ENCODE measurements at regions not wholly inside any gene's neighbourhood (a gene's known extent, or its start where the extent isn't known, plus 50 kb on each side); places are given as distances from the start of the nearest gene placed in this dataset.

- TF ChIP-seq, protein P1, sequence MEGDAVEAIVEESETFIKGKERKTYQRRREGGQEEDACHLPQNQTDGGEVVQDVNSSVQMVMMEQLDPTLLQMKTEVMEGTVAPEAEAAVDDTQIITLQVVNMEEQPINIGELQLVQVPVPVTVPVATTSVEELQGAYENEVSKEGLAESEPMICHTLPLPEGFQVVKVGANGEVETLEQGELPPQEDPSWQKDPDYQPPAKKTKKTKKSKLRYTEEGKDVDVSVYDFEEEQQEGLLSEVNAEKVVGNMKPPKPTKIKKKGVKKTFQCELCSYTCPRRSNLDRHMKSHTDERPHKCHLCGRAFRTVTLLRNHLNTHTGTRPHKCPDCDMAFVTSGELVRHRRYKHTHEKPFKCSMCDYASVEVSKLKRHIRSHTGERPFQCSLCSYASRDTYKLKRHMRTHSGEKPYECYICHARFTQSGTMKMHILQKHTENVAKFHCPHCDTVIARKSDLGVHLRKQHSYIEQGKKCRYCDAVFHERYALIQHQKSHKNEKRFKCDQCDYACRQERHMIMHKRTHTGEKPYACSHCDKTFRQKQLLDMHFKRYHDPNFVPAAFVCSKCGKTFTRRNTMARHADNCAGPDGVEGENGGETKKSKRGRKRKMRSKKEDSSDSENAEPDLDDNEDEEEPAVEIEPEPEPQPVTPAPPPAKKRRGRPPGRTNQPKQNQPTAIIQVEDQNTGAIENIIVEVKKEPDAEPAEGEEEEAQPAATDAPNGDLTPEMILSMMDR (IDR thresholded peaks at IDR 0.05; ENCODE audit: extremely low read depth, missing control alignments) = no peak
- DNase-seq (ENCODE audit: low spot score) = no peak
These were observed 216.3 kb downstream of the C9orf50 start for GRCh38 chr9:129404621-129405020.

- no peak for DNase-seq (ENCODE audit: low spot score)
- TF ChIP-seq, protein P1 (IDR thresholded peaks at IDR 0.05; ENCODE audit: extremely low read depth, missing control alignments) = no peak
These were observed 216.9 kb downstream of the C9orf50 start for GRCh38 chr9:129403779-129404620.

- no peak for DNase-seq (ENCODE audit: low spot score)
- TF ChIP-seq, protein P1 (IDR thresholded peaks at IDR 0.05; ENCODE audit: extremely low read depth, missing control alignments) = no peak
These were observed 217.7 kb downstream of the C9orf50 start for GRCh38 chr9:129402931-129403778.

DNA sequence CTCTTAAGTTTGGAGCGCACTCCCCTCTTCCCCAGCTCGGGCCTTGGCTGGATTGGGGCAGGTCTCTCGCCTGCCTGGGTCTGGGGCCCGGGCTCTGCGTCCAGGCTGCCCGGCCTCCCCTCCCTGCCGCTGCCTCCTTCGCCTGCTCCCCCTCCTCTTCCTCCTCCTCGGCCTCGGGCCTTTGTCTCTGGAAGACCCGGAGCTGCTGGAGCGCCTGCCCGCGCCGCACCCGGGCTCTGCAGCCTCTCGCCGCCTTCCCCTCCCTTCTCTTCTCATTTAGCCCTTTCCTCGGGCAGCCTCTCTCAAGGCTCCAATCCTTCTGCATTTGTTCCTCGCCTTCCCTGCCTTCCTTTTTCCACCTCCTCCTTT, 218.5 kb downstream of the C9orf50 start:
- no peak for DNase-seq (ENCODE audit: low spot score)
- TF ChIP-seq, protein P1 (IDR thresholded peaks at IDR 0.05; ENCODE audit: extremely low read depth, missing control alignments) = no peak

GRCh38 chr9:129401623-129402370, 219.1 kb downstream of the C9orf50 start:
- DNase-seq (ENCODE audit: low spot score) = no peak
- TF ChIP-seq, protein P1 (IDR thresholded peaks at IDR 0.05; ENCODE audit: extremely low read depth, missing control alignments) = no peak

DNA sequence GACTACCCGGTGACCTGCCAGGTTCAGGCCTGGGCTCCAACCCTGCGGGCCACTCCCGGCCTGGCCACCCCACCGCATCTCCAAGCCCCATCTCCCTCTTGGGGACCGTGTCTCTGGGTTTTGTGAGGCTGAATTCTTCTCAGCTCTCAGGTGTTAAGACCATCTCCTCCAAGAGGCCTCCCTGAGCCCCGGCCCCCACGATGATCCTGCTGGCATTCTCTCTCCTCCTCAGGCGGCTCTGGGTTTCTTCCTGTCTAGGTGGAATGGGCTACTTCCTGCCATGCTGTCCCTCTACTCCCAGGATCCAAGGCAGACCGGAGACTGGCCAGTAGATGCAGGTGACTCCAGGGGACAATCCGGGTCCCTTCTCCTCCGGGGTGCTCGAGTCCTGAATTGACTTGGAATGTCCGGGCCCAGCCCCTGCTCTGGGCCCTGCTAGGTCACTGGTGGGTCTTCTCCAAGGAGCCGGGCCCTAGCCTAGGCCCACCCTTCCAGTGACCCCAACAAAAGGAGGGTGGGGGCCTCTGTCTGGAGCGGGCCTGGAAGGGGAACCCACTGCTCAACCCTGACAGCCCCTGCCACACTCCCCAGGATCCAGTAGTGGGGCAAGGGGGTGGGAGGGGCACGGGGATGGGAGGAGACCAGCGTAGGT, 219.8 kb downstream of the C9orf50 start:
- TF ChIP-seq, protein P1 (IDR thresholded peaks at IDR 0.05; ENCODE audit: extremely low read depth, missing control alignments) = no peak
- DNase-seq (ENCODE audit: low spot score) = no peak

Measured in GM20000 (cell line).